HFFc6 (cell line): ENCODE measurements at regions not wholly inside any gene's neighbourhood (a gene's known extent, or its start where the extent isn't known, plus 50 kb on each side); places are given as distances from the start of the nearest gene placed in this dataset.

ENCODE experiments used
- DNase-seq: peaks from one replicate; pipeline ENCODE4 v3.0.0-alpha.2; 2018
- H3K27ac Mint-ChIP-seq: 2 replicates; pipeline ENCODE4 v1.8.0; 2020; ENCODE audit warnings: mild to moderate bottlenecking, mixed read lengths
- H3K27me3 Mint-ChIP-seq: 2 replicates; pipeline ENCODE4 v1.8.0; 2021; ENCODE audit warnings: mild to moderate bottlenecking, moderate library complexity, mixed read lengths; ENCODE audit not compliant: insufficient read depth
- H3K36me3 Mint-ChIP-seq: 2 replicates; pipeline ENCODE4 v1.8.0; 2021; ENCODE audit warnings: low read depth, mixed read lengths
- H3K4me1 Mint-ChIP-seq: 2 replicates; pipeline ENCODE4 v1.8.0; 2020; ENCODE audit warnings: low read depth, mixed read lengths
- H3K4me3 Mint-ChIP-seq: 2 replicates; pipeline ENCODE4 v1.8.0; 2020; ENCODE audit warnings: mild to moderate bottlenecking, moderate library complexity, mixed read lengths
- H3K9me3 Mint-ChIP-seq: 2 replicates; pipeline ENCODE4 v1.8.0; 2020; ENCODE audit warnings: mild to moderate bottlenecking, mixed read lengths
- TF ChIP-seq, protein P1 (sequence below): fragments of 200-600 bp; sonication (generic); IDR thresholded peaks from 2 replicates; pipeline ENCODE4 v1.5.0; 2021; ENCODE audit warnings: antibody characterized with exemption, mild to moderate bottlenecking

- Mint-ChIP-seq H3K9me3 (no peaks in the 10 kb centered on the region), H3K27me3 (no peaks in the 10 kb centered on the region; the same call in 1 of the 2 replicates), H3K27ac (no peak overlapping the region), H3K4me1 (no peaks in the 10 kb centered on the region), H3K36me3 (no peaks in the 10 kb centered on the region), H3K4me3 (no peak overlapping the region)
- no peak for DNase-seq
- TF ChIP-seq, protein P1, sequence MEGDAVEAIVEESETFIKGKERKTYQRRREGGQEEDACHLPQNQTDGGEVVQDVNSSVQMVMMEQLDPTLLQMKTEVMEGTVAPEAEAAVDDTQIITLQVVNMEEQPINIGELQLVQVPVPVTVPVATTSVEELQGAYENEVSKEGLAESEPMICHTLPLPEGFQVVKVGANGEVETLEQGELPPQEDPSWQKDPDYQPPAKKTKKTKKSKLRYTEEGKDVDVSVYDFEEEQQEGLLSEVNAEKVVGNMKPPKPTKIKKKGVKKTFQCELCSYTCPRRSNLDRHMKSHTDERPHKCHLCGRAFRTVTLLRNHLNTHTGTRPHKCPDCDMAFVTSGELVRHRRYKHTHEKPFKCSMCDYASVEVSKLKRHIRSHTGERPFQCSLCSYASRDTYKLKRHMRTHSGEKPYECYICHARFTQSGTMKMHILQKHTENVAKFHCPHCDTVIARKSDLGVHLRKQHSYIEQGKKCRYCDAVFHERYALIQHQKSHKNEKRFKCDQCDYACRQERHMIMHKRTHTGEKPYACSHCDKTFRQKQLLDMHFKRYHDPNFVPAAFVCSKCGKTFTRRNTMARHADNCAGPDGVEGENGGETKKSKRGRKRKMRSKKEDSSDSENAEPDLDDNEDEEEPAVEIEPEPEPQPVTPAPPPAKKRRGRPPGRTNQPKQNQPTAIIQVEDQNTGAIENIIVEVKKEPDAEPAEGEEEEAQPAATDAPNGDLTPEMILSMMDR = no peak
Observed at GRCh38 chr21:24948186-24948585, 659.1 kb downstream of the MRPL39 start.

DNA sequence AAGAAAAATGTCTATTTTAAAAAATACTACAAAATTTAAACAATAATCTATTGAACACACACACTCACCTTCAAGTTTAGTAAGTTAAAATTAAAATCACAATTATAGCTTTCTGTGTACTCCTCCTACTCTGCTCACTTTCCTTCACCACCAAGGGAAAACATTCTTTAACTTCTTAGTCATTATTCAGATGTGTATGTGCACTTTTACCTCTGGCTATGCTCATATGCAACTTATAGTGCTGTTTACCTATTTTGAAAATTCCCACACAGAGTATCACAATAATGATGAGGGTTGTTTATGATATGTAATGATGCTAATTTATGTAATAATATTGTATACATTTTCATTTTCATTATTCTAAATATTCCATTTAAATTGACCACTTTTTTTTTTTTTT, 661.4 kb downstream of the MRPL39 start:
- TF ChIP-seq, protein P1 = no peak
- Mint-ChIP-seq H3K36me3 (no peaks in the 10 kb centered on the region), H3K27me3 (no peaks in the 10 kb centered on the region; the same call in 1 of the 2 replicates), H3K4me3 (no peak overlapping the region), H3K9me3 (no peaks in the 10 kb centered on the region; the same call in 1 of the 2 replicates), H3K27ac (no peak overlapping the region), H3K4me1 (no peaks in the 10 kb centered on the region)
- no peak for DNase-seq

- no peaks in the 10 kb centered on the region for H3K36me3 Mint-ChIP-seq
- H3K4me3 Mint-ChIP-seq = no peak overlapping the region
- H3K27me3 Mint-ChIP-seq = no peaks in the 10 kb centered on the region; the same call in 1 of the 2 replicates
- TF ChIP-seq, protein P1 = no peak
- no peaks in the 10 kb centered on the region; the same call in 1 of the 2 replicates for H3K9me3 Mint-ChIP-seq
- no peaks in the 10 kb centered on the region for H3K4me1 Mint-ChIP-seq
- DNase-seq = no peak
- H3K27ac Mint-ChIP-seq = no peak overlapping the region
Observed at GRCh38 chr21:24941316-24942185, 665.7 kb downstream of the MRPL39 start.

GRCh38 chr21:24939291-24939690, 668.0 kb downstream of the MRPL39 start:
- TF ChIP-seq, protein P1 = no peak
- H3K9me3 Mint-ChIP-seq = no peaks in the 10 kb centered on the region; the same call in 1 of the 2 replicates
- no peak overlapping the region for H3K4me3 Mint-ChIP-seq
- no peak overlapping the region for H3K27ac Mint-ChIP-seq
- no peak for DNase-seq
- no peaks in the 10 kb centered on the region; the same call in 1 of the 2 replicates for H3K27me3 Mint-ChIP-seq
- H3K4me1 Mint-ChIP-seq = no peaks in the 10 kb centered on the region
- H3K36me3 Mint-ChIP-seq = no peaks in the 10 kb centered on the region

DNA sequence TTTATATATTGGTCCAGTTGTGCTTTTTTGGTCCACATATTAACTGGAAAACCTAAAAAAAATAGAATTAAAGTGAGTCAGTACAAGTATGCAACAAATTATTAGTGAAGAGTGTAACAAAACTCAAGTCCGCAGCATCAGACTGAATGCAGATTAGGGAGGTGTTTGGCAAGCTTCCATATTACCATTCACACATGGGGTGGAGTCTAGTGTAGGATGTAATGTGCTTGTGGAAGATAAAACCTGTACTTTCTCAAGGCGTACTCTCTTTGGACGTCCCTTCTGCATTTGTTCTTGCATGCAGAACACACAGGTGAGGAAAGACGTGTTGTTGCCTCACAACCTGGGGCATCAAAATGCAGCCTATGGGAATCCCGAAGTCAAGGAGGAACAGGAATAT, 668.7 kb downstream of the MRPL39 start:
- H3K4me1 Mint-ChIP-seq = no peaks in the 10 kb centered on the region
- no peaks in the 10 kb centered on the region; the same call in 1 of the 2 replicates for H3K27me3 Mint-ChIP-seq
- no peak overlapping the region for H3K4me3 Mint-ChIP-seq
- H3K9me3 Mint-ChIP-seq = no peaks in the 10 kb centered on the region; the same call in 1 of the 2 replicates
- no peak overlapping the region for H3K27ac Mint-ChIP-seq
- no peak for DNase-seq
- TF ChIP-seq, protein P1 = no peak
- H3K36me3 Mint-ChIP-seq = no peaks in the 10 kb centered on the region
